SJCRH30 (cell line): ENCODE measurements at regions not wholly inside any gene's neighbourhood (a gene's known extent, or its start where the extent isn't known, plus 50 kb on each side); places are given as distances from the start of the nearest gene placed in this dataset.

Source experiments
- DNase-seq, 2 experiments: peaks; one replicate each; pipeline ENCODE4 v3.0.0-alpha.2; 2015 to 2020
- H3K27ac ChIP-seq: fragments of 250-450 bp; sonication (Bioruptor Pico); 2 replicates; pipeline ENCODE4 v1.5.1; 2020; ENCODE audit warnings: mild to moderate bottlenecking, moderate library complexity
- H3K27me3 ChIP-seq: fragments of 250-450 bp; sonication (Bioruptor Pico); 2 replicates; pipeline ENCODE4 v1.5.1; 2020; ENCODE audit warnings: mild to moderate bottlenecking, moderate library complexity
- H3K36me3 ChIP-seq: fragments of 250-450 bp; sonication (Bioruptor Pico); 2 replicates; pipeline ENCODE4 v1.5.1; 2020; ENCODE audit warnings: mild to moderate bottlenecking, moderate library complexity
- H3K4me1 ChIP-seq: fragments of 250-450 bp; sonication (Bioruptor Pico); 2 replicates; pipeline ENCODE4 v1.5.1; 2020; ENCODE audit warnings: mild to moderate bottlenecking, moderate library complexity
- H3K4me3 ChIP-seq: fragments of 250-450 bp; sonication (Bioruptor Pico); 2 replicates; pipeline ENCODE4 v1.5.1; 2020; ENCODE audit warnings: mild to moderate bottlenecking, moderate library complexity
- H3K9me3 ChIP-seq: fragments of 250-450 bp; sonication (Bioruptor Pico); replicated peaks from 2 replicates; pipeline ENCODE4 v1.5.1; 2020; ENCODE audit warnings: mild to moderate bottlenecking, moderate library complexity

DNA sequence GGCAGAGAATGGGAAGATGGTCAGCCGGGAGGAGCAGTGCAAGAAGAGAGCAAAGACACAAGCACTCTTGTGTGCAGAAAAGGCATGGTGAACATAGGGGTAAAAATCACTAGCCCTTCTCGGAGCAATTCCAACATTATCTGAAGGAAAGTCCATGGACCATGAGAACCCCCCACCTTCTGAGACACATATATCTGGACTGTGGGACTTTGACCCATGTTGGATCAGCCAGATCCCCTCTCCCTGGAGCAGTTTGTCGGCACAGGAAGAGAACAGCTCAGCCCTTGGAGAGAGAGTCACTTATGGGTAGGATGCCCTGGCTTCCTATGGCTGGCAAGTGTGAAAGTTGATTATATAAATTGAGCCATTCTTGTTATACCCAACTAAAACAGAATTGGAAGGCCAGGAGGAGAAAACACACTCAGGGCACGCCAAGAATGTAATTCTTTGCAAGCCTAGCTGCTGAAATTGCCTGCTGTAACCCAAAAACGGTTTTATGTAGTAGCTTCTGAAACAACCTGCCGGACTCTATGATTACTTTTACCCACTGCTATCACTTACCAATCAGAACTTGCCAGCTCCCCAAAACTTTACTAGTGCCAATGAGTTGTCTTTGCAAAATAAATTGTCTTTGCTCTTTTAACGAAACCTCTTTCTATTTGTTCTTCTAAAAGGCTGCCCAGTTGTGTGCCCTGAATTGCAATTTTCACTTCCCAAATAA is 62.8 kb upstream of the ZNF599 start:
- no peak overlapping the region for H3K27ac ChIP-seq
- H3K36me3 ChIP-seq = no peaks in the 10 kb centered on the region
- H3K4me3 ChIP-seq = no peak overlapping the region
- peaks cover 5% of the 10 kb centered on the region for H3K27me3 ChIP-seq
- no peaks in the 10 kb centered on the region for H3K4me1 ChIP-seq
- H3K9me3 ChIP-seq = 0 out of 2 replicates have a peak, but pooled peaks cover 2% of the 10 kb centered on the region
- no peak for DNase-seq

DNA sequence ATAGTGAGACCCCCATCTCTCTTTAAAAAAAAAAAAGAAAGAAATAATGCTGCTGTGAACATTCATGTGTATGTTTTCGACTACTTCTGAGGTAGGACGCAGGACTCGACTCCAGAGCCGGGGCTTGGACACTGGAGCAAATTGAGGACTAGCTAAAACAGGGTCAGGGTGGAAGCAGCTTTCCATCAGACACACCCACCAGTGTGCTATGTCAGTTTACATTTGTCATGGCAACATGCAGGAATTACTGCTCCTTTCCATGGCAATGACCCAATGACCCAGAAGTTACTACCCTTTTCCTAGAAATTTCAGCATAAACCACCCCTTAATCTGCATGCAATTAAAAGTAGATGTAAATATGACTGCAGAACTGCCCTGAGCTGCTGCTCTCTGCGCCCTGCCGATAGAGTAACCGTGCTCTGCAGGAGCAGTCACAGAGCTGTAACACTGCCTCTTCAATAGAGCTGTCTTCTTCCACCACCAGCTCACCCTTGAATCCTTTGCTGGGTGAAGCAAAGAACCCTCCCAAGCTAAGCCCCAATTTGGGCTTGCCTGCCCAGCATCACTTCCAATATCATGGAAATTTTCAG is 61.6 kb upstream of the ZNF599 start:
- Histone ChIP-seq H3K27ac (no peak overlapping the region), H3K9me3 (0 out of 2 replicates have a peak, but pooled peaks cover 3% of the 10 kb centered on the region), H3K27me3 (peaks cover 5% of the 10 kb centered on the region), H3K36me3 (no peaks in the 10 kb centered on the region), H3K4me3 (no peak overlapping the region), H3K4me1 (no peaks in the 10 kb centered on the region)
- DNase-seq = no peak

- H3K4me1 ChIP-seq = no peaks in the 10 kb centered on the region
- no peak overlapping the region for H3K27ac ChIP-seq
- no peak for DNase-seq
- H3K4me3 ChIP-seq = no peak overlapping the region
- 0 out of 2 replicates have a peak, but pooled peaks cover 3% of the 10 kb centered on the region for H3K9me3 ChIP-seq
- H3K36me3 ChIP-seq = no peaks in the 10 kb centered on the region
- peaks cover 5% of the 10 kb centered on the region for H3K27me3 ChIP-seq
These were observed 59.6 kb upstream of the ZNF599 start for GRCh38 chr19:34832581-34833112.

DNA sequence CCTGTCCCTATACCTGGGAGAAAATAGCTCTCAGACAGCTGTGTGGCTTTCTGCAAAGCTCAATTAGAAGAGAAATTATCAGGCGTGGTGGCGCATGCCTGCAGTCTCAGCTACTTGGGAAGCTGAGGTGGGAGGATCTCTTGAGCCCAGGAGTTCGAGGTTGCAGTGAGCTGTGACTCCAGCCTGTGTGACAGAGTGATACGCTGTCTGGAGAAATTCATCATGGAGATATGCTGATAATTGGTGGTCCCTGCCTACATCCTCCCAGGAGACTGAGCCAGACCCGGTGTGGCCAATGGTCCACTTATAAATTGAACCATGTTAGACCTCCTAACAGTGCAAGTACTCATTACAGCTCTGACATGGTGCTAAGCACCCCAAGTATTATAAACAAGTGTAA is 58.7 kb upstream of the ZNF599 start:
- H3K27ac ChIP-seq = no peak overlapping the region
- no peaks in the 10 kb centered on the region for H3K4me1 ChIP-seq
- peaks cover 5% of the 10 kb centered on the region for H3K27me3 ChIP-seq
- 0 out of 2 replicates have a peak, but pooled peaks cover 3% of the 10 kb centered on the region for H3K9me3 ChIP-seq
- no peaks in the 10 kb centered on the region for H3K36me3 ChIP-seq
- no peak for DNase-seq
- no peak overlapping the region for H3K4me3 ChIP-seq

DNA sequence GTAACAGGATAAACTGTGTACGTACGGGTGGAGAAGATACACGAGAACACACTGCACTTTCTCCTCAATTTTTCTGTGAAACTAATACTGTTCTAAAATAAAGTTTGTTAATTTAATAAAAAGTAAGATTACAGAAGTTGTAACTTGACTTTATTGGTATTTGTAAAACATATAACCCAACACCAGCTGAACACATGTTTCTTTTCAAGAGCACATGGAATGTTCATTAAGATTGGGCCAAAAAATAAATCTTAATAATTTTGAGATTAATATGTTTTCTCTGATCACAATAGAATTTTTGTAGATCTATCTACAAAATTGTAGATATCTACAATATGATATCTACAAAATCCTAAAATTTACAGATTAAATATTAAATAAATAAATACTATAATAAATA is 55.1 kb upstream of the ZNF599 start:
- Histone ChIP-seq H3K4me3 (no peak overlapping the region), H3K27ac (no peak overlapping the region), H3K4me1 (no peaks in the 10 kb centered on the region), H3K36me3 (no peaks in the 10 kb centered on the region), H3K27me3 (no peaks in the 10 kb centered on the region), H3K9me3 (0 out of 2 replicates have a peak, but pooled peaks cover 3% of the 10 kb centered on the region)
- DNase-seq = no peak

GRCh38 chr19:34825212-34825611 is 52.2 kb upstream of the ZNF599 start:
- no peaks in the 10 kb centered on the region for H3K27me3 ChIP-seq
- H3K27ac ChIP-seq = no peak overlapping the region
- H3K36me3 ChIP-seq = no peaks in the 10 kb centered on the region
- no peaks in the 10 kb centered on the region for H3K9me3 ChIP-seq
- no peaks in the 10 kb centered on the region for H3K4me1 ChIP-seq
- DNase-seq = no peak
- no peak overlapping the region for H3K4me3 ChIP-seq

GRCh38 chr19:34824686-34825085 is 51.7 kb upstream of the ZNF599 start:
- no peak overlapping the region for H3K27ac ChIP-seq
- H3K4me3 ChIP-seq = no peak overlapping the region
- H3K4me1 ChIP-seq = no peaks in the 10 kb centered on the region
- DNase-seq = no peak
- H3K27me3 ChIP-seq = no peaks in the 10 kb centered on the region
- no peaks in the 10 kb centered on the region for H3K9me3 ChIP-seq
- no peaks in the 10 kb centered on the region for H3K36me3 ChIP-seq
